NB4 (cell line): ENCODE measurements at regions not wholly inside any gene's neighbourhood (a gene's known extent, or its start where the extent isn't known, plus 50 kb on each side); places are given as distances from the start of the nearest gene placed in this dataset.

Experiments used
- CTCF ChIP-seq: IDR thresholded peaks from one replicate; pipeline ENCODE4 v1.5.1; 2012; ENCODE audit warnings: low read depth, low read length
- MAX ChIP-seq: IDR thresholded peaks from 2 replicates; pipeline ENCODE4 v1.6.1; 2011; ENCODE audit warnings: low read depth, low read length

- TF ChIP-seq CTCF (no peak), MAX (no peak)
These were observed 105.4 kb upstream of the TLL1 start for GRCh38 chr4:165767671-165768070.
